Hindlimb muscle (tissue), 1 donor: ENCODE measurements at regions not wholly inside any gene's neighbourhood (a gene's known extent, or its start where the extent isn't known, plus 50 kb on each side); places are given as distances from the start of the nearest gene placed in this dataset.
"Not testable (repeated sequence)": the region's sequence is repeated elsewhere in the genome, so short reads cannot be mapped to it uniquely, and the experiment has no call there.

Source experiments
- DNase-seq: peaks from one replicate; pipeline ENCODE4 v3.0.0-alpha.2; 2013

DNA sequence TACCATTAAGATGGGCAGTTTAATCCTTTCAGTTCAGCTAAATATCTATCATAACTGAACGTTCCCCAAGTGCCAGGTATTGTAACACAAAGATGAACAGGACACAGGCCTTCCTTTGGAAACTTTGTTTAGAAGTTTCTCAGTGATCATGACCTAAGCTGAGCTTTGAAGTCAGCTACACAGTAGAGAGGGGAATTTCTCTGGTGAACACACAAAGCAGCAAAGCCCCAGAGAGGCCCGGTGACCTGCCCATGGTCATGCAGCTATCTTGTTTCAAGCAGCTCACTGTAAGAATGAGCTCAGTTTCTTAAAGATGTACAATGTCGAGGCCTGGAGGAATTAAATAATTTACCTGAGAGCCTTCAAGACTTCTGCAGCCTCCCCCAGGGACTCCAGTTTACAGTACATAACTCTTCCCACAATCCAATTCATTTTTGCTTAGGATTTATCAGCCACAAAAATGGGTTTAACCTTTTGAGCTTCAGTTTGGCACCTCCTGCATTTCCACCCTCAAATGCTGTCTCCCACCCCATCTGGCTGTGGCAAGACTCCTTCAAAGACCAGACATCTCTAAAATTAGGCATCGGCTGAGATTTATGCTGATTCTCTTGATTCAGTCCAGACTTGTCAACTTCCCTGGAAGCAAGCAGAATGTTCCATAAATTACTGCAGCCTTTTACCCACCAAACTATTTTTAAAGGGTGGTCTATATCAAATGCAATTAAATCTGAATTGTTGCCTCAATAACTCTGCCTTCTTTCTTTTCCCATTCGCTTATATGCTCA lies 325.6 kb downstream of the TXNL1 start:
- DNase-seq = no peak

DNA sequence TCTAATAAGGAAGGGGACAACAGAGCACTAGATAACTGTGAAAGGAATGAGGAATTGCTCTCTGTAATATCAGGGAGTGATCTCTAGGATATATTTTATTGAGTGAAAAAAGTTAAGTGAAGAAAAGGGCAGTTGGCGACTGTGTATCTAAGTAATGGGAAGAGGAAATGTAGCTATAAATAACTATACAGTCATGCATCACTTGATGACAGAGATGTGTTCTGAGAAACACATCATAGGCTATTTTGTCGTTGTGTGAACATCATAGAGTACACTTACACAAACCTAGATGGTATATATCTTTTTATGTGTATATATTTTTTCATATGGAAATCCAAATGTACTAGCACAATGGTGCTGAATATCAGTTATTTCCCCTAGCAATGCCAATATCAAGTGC lies 329.3 kb downstream of the TXNL1 start:
- DNase-seq = no peak

DNA sequence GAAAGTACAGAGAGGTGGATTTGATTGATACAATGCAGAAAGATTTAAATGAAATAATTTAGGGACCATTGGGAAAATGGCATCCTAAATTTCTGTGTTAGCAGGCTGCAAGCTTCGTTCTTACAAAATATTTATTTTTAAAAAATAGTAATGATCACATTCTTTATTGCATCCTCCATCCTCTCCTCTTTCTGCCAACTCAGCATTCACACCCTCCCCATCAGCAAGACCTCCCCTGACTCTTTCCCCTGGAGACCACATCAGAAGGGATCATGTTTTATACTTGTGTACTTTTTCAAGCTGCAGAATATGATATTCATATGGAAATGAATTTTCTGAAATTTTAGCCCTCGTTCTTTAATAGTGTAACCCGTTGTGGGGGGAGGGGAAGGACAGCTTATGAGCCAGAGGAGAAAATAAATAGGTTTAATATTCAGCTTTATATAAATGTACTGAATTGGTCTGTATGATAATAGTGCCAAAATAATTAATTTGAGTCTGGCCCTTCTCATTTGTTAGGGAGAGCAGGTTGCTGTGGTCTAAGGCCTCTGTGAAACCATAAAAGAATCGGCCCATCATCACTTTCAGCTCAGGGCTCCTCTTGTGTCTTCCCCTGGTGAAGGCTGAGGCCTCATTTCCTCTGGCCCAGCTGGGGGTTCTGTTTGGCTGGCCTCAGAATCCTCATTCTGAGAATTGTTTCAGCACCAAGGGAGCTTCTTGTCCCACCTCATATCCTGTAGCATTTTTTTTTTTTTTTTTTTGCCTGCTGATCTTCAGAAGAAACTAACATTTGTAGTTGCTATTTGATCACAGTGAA lies 330.8 kb downstream of the TXNL1 start:
- DNase-seq = peak; percentile 21

DNA sequence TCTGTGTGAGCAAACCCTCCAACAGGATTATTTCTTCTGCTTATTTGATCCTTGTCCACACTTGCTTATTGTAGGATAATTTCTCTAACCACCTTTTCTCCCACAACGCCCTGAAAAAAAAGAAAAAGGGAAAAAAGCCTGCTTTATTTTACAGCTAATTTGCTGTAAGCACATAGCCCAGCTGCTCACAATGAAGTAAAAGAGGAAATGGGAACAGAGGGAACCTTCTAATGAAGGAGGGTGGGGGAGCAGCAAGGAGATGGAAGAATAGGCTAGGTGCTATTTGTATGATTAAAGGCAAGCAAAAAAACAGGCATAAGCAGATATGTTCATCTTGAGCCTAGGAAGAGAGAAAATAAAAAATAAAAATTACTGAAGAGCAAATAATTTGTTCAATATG lies 331.6 kb downstream of the TXNL1 start:
- no peak for DNase-seq

DNA sequence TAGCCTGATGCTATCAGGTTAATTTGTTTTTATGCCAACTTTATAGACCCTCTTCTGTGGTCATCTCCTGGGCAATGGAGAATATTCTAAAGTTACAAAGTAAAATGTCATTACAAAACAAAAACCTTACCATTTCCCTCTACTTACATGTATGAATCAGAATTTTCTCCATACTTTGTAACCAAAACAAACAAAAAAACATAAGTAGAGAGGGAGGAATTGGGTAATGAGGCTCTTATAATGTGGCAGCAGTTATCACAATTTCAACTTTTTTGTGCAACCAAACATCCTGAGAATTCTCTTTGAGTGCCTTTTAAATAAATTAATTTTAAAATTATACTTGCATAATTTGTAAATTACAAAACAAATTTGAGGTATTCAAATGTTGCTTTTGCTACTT lies 332.8 kb downstream of the TXNL1 start:
- no peak for DNase-seq

DNA sequence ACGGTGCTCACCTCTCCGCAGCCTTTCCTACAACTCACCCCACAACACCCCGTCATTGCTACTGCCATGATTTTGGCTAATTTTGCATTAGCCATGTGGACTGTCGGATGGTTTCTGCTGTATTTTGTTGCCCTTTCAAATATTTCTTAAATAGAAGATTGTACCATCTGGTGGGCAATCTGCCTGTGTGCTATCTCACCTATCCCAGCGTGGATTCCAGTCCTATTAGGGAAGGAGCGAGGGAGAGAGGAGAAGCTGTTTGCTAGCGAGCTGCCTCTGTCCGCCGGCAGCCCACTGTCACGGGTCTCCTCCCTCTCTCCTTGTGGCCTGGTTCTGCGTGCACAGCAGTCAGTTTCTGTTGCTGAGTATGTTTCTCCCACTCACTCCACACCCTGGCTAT lies 336.2 kb downstream of the TXNL1 start:
- no peak for DNase-seq

DNA sequence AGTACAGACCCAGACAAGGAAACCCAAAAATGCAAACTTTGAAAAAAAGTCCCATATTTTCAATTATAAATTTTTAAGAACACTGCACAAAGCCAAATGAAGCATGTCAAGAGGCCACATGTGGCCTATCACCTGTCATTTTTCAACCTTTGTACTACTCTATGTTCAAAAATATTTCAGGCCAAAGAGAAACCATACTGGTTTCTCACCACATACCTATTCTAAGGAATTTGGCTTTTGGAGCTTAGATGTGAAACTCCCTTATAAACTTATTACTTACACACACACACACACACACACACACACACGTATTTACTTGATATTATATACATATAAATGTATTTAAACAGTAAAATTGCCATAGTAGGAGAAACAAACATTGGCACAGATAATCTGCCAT lies 338.7 kb downstream of the TXNL1 start:
- DNase-seq = no peak

DNA sequence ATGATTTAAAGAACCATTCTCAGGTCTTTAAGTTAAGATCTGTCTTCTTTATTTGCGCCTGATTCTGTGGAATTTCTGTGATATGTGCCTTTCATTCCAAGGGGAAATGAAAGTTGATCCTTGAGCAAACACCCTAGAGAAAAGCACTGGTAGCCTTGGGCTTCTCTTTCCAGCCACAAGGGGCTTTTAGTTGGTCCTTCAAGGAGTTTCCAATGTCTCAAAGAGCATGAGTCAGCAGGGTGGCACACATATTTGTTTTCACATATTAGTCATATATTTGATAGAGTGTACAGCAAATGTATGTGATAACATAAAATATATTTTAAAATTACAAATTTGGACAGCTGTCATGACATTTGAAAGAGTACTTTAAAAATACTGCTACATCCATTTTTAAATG lies 339.5 kb downstream of the TXNL1 start:
- no peak for DNase-seq

DNA sequence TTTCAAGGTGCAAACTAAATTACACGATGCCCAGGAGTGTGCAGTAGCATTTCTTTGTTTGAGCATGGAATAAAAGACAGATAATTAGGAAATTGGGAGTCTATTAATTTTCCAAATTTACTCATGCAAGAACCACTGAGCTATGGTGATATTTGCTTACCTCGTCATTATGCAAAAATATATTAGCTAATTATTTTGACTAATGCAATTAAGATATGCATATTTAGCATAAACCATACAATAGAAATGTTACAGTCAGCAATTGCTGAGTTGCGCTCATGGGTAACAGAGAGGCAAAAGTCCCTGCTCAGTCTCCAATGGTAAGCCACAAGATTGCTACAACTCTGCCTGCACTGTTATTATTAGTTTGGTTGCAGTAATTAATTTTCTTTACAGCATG lies 342.0 kb downstream of the TXNL1 start:
- no peak for DNase-seq

DNA sequence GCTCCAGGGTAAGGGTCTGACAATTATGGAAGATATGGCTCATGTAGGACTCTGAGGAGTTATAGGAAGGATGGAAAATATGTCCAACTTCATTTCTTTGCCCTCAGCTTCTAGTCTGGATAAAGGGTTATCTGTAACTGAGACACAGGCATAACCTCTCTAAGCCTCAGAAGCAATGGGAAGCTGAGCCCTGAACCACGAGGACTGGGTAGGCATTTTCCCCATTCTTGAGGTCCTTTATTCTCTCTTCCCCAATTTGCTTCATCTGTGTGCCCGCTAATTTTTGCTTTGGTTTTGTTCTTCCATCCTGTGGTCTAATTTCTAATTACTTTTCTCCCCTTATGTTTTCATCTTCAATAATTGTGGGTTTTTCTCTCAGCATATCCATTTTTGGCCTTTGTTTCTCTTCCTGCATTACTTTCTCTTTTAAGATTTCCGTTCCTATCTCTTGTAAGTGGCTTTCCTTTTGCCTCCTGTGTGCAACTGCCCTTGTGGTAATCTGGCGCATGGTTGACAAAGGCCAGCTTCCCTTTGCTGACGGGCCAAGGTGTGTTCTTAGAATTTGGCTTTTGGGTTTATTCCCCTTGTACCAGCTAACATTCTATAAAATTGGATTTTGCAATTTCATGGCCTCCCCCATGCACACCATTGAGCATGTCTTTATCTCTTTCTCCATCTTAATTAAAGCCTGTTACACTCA lies 343.8 kb downstream of the TXNL1 start:
- DNase-seq = no peak

DNA sequence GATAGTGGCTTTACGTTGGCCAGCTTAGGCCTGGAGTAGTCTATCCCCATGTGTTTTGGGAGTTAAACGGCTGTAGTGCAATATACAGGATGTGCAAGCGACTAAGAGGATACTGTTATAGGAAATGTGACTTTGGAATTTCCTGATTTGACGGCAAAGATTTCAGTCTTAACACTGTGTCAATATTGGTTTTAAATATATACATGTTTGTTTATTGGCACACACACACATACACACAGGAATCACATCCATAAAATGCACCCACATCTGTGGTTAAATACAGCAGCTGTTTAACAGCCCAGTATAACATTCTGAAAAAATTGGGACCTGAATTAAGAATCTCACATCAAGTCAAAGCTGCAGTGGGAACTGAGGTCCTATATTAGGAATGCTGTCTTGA lies 347.1 kb downstream of the TXNL1 start:
- peak; percentile 17 for DNase-seq

DNA sequence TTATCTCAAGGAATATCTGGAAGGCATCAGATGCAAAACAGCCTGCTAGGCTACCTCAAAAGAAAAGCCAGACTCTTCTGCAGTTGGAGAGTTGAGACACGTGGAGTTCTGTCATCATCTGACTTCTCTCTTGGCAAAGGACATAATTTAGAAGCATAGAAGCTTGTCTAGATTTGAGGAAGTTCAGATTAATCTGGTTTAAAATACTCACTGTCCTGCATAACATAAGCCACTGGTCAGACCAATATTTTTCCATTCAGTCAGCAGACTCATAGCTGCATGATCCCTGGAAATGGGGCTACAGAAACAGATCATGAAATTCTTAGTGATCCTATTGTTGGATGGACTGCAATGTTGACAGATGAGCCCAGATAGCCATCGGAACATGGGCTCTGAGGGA lies 349.0 kb downstream of the TXNL1 start:
- DNase-seq = no peak

DNA sequence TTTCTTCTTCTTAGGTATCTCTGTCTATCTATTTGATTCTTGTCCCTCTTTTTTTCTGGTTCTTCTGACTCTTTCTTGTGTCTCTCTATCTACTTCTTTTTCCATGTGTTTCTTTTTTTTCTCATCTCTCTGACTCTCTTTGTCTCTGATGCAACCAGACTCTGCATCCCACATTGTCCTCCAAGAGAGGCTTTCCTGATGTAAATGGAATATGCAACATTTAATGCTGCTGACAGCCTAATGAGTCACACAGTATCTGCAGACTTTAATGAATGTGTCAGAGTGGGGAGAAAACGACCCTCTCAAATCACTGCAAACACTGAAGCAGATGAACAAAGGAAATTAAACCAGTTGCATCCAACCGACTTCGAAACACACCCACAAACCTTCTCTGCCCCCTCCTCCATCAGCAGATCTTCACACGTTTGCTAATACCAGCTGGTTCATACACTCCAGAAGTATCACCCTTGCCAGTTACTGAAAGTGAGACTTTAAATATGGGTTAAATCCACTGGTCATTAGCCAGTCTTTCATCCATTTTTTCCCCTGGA lies 351.5 kb downstream of the TXNL1 start:
- DNase-seq = no peak

DNA sequence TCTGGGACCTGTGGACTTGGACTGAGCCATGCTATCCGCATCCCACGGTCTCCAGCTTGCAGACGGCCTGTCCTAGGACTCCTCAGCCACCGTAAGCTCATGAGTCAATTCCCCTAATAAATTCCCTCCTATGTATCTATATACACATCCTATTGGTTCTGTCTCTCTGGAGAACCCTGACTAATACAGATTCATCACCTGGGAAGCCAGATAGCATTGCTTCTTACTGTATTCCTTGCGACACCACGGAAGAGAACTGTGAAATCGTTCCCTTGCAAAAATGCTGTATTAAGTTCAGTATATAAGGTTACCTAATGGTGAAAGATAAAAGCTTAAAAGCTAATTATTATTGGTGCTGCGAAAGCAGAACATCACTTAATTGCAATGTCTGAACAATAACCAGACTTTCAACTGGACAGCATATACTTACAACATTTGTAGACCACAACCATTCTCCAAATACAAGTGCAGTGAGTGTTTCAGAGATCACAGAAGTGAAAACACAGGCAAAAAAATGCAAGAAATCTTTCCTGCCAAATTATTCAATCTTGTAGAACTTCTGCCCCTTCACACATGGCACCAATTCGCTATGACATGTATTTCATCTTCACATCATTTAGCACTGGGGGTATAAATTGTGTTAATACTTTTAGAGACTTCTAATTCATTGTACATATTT lies 352.9 kb downstream of the TXNL1 start:
- no peak for DNase-seq

DNA sequence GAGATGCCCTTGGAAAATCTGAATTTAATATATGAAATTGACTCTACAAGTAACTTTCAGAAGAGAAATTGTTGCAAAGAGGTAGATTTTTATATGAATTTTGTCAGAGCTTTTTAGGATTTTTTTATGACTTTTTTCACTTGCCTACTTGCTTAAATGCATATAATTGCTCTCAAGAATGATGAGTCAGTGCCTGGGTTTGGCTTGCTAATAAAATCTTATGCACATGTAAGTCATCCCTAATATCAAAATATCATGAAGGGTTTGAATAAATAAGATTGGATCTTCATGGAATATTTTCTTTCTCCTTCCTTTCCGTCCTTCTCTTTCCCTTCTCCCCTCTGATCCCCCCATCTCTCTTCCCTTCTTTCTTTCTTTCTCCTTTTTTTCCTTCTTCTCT lies 354.1 kb downstream of the TXNL1 start:
- no peak for DNase-seq

DNA sequence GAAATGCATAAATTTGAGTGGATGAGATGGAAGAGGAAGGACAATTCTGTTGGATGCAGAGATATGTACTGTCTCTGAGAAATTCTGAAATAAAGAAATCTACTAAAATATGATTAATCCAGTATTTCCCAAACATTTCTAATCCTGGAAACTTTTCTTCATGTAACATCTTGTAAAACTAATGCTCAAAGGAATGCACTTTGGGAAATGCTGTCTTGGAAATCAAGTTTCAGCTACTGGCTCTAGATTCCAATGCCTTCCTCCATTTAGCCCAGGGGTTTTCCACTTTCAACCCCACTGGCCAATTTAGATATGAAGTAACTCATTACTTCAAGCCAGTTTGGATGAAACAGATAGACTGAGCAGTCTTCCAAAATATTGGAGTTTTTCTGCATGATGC lies 355.1 kb downstream of the TXNL1 start:
- DNase-seq = no peak

DNA sequence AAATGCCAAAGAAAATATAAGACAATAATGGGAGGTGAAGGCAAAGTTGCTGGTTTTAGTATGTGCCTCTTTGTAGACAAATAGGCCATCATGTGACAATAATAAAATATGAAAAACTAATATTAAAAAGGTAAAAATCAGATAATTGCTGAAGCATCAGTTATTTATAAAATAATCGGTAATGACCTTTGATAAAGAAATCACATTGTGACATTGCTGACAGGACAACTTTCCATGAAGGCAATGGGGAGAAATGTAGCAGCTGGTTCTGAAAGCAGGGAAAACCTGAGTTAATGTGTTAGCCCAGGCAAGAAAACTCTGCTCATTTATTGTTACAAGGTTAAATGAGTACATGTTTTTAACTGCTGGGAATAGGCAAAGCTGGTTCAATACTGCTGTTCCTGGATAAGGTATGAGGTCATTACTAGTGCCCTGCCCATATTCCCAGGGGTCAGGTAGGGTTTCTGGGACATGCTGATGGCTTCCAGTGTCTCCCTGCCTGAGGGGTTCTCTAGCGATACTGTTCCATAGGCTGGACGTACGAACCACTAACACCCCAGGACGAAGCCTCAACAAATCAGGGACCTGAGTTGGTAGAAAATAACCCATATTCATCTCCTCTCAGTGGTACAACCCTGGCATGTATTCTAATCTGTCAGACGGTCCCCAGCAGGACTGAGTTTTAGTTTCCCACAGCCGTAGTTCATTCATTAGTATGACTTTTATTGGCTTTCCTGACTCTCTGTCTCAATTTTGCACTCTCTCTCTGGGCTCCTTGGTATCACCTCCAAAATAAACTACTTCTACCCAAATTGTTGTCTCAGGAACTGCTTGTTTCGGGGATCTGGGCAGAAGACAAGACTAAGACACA lies 355.9 kb downstream of the TXNL1 start:
- DNase-seq = no peak

DNA sequence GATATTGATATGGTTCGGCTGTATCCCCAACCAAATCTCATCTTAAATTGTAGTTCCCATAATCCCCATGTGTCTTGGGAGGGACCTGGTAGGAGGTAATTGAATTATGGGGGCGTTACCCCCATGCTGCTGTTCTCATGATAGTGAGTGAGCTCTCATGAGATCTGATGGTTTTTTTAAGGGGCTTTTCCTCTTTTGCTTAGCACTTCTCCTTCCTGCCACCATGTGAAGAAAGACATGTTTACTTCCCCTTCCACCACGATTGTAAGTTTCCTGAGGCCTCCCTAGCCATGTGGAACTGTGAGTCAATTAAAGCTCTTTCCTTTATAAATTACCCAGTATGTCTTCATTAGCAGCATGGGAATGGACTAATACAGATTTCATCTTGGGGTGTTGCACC lies 358.6 kb downstream of the TXNL1 start:
- not testable (repeated sequence) for DNase-seq

DNA sequence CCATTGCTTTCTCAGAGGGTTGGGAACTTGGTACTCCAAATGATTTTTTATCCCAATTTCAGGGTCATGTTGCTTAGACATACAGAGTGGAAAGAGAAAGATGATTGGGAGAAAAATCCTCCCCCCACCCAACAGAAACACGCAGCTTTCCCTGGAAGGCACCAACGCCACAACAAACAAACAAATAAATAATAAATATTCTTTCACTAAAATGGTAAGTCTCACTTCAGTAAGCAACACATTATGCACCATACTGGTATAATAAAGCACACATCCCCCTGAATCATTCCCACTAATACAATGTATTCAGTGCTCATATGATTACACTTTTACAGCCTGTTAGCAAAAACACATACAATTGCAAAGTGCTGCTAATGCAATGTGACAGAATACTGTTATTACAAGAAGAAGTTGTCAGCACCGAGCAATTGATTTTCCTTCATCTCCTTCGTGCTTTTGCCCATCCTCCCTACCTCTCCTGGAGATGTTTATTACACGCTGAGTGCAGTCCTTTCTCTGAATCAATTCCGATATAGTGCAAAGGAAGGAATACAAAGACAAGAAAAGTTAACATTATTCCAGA lies 359.9 kb downstream of the TXNL1 start:
- no peak for DNase-seq

DNA sequence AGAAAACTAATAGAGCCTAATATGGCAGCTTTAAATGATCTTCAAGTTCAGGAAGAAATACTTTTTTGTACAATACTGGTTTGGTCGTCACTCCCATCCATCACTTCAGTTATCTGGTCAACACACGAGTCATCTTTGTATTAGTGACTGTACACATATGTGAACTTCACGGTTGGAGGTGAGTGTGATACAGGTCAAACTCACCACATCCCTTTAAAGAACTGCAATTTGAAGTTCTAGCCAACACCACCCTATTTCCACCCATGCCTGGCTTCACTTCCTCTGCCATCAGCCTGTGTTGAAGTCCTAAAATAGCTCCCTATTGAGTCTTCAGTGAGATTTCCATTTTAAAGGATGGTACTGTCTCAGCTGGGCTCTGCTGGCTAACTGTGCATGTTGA lies 361.9 kb downstream of the TXNL1 start:
- DNase-seq = no peak

DNA sequence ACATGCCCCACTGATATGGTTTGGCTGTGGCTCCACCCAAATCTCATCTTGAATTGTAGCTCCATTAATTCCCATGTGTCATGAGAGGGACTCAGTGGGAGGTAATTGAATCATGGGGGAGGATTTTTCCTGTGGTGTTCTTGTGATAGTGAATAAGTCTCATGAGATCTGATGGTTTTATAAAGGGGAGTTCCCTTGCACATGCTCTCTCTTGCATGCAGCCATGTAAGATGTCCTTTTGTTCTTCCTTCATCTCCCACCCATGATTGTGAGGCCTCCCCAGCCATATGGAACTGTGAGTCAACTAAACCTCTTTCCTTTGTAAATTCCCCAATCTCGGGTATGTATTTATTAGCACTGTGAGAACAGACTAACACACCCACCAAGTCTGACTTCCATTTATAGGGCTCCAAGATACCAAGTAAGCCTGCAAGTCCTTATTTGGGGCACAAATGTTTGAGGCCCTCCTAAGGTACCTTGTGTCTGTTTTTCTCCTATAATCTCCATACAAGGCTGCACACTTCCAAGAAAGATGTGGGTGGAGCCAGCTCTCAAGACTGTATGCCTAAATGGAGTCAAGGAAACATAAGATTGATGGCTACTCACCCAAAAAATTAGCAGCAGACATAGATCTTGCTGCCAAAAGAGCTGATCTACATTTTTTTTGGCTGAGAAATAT lies 364.7 kb downstream of the TXNL1 start:
- no peak for DNase-seq
